HG03135 (cell line): ENCODE measurements at regions not wholly inside any gene's neighbourhood (a gene's known extent, or its start where the extent isn't known, plus 50 kb on each side); places are given as distances from the start of the nearest gene placed in this dataset.

Source experiments
- ATAC-seq: cut with Tn5 transposase; IDR thresholded peaks from one replicate; pipeline ENCODE4 v1.9.1; 2021; ENCODE audit warnings: mild to moderate bottlenecking, moderate library complexity; ENCODE audit not compliant: unreplicated experiment

GRCh38 chrX:13266641-13267345, 53.1 kb downstream of the ATXN3L start:
- ATAC-seq = no peak

- ATAC-seq = no peak
Observed at GRCh38 chrX:13265549-13266132, 54.2 kb downstream of the ATXN3L start.

GRCh38 chrX:13265111-13265510, 54.7 kb downstream of the ATXN3L start:
- ATAC-seq = no peak

GRCh38 chrX:13263560-13264251, 56.1 kb downstream of the ATXN3L start:
- ATAC-seq = peak; percentile 71

GRCh38 chrX:13261348-13261747, 58.5 kb downstream of the ATXN3L start:
- ATAC-seq = no peak

- no peak for ATAC-seq
Observed at GRCh38 chrX:13260598-13260997, 59.3 kb downstream of the ATXN3L start.

- no peak for ATAC-seq
Observed at GRCh38 chrX:13258725-13259124, 61.1 kb downstream of the ATXN3L start.

- no peak for ATAC-seq
Observed at GRCh38 chrX:13258052-13258444, 61.8 kb downstream of the ATXN3L start.

GRCh38 chrX:13257223-13258051, 62.4 kb downstream of the ATXN3L start:
- ATAC-seq = peak; percentile 53

- ATAC-seq = no peak
Observed at GRCh38 chrX:13256603-13257002, 63.2 kb downstream of the ATXN3L start.

GRCh38 chrX:13254870-13255269, 65.0 kb downstream of the ATXN3L start:
- ATAC-seq = no peak

GRCh38 chrX:13254076-13254785, 65.6 kb downstream of the ATXN3L start:
- ATAC-seq = peak; percentile 49

- ATAC-seq = no peak
Observed at GRCh38 chrX:13253223-13253622, 66.6 kb downstream of the ATXN3L start.

- no peak for ATAC-seq
Observed at GRCh38 chrX:13252726-13253125, 67.1 kb downstream of the ATXN3L start.

- no peak for ATAC-seq
Observed at GRCh38 chrX:13250826-13251580, 68.8 kb downstream of the ATXN3L start.

- no peak for ATAC-seq
Observed at GRCh38 chrX:13248867-13249486, 70.9 kb downstream of the ATXN3L start.

GRCh38 chrX:13239272-13239671, 80.6 kb downstream of the ATXN3L start:
- ATAC-seq = no peak

GRCh38 chrX:13235930-13236329, 83.9 kb downstream of the ATXN3L start:
- ATAC-seq = no peak

GRCh38 chrX:13232484-13232883, 87.4 kb downstream of the ATXN3L start:
- no peak for ATAC-seq

GRCh38 chrX:13226214-13226613, 93.6 kb downstream of the ATXN3L start:
- ATAC-seq = no peak
